ENCODE measurements at regions not wholly inside any gene's neighbourhood (a gene's known extent, or its start where the extent isn't known, plus 50 kb on each side); places are given as distances from the start of the nearest gene placed in this dataset.

DNA sequence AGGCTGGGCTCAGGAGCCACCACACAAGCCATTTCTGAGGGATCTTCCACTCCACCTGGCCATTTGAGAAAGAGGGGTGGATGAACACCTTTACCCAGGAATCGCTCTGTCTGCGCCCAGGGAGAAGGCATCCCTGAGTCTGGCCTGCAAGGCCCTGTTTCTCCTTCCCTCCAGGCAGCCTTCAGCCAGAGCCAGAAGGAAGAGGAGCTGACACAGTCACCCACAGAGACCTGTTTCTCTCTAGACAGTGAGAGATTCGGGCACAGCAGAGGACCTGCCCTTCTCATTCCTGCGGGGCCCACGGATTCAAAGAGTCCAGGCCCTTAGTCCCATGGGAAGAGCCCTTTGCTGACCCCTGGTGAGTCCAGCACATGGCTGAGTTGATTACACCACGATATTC is 127.5 kb upstream of the TNS3 start:
- H3K4me1 ChIP-seq, result no peaks in the 10 kb centered on the region
- no peak for DNase-seq
- H3K4me3 ChIP-seq (ENCODE audit: low read depth, low read length), result no peak overlapping the region
- Mint-ChIP-seq H3K4me1 (ENCODE audit: low read depth, unreplicated experiment) (no peaks in the 10 kb centered on the region), H3K36me3 (ENCODE audit: insufficient read depth, unreplicated experiment) (no peaks in the 10 kb centered on the region), H3K4me3 (ENCODE audit: unreplicated experiment) (no peak overlapping the region), H3K27me3 (ENCODE audit: insufficient read depth, unreplicated experiment) (no peaks in the 10 kb centered on the region), H3K9me3 (ENCODE audit: unreplicated experiment) (no peaks in the 10 kb centered on the region), H3K27ac (ENCODE audit: unreplicated experiment) (no peak overlapping the region)
- no peaks in the 10 kb centered on the region for H3K36me3 ChIP-seq (ENCODE audit: control insufficient read depth, insufficient read depth, low read length)
- CTCF ChIA-PET, result no interaction called here
- no peaks in the 10 kb centered on the region for H3K9me3 ChIP-seq
- intact Hi-C loops (cut with micrococcal nuclease; ENCODE audit: unreplicated experiment), result no loop called here
- POLR2A ChIA-PET, result no interaction called here
- H3K27me3 ChIP-seq (replicated peaks; ENCODE audit: control insufficient read depth, insufficient read depth, low read length), result no peaks in the 10 kb centered on the region
- TF ChIP-seq, protein P1, sequence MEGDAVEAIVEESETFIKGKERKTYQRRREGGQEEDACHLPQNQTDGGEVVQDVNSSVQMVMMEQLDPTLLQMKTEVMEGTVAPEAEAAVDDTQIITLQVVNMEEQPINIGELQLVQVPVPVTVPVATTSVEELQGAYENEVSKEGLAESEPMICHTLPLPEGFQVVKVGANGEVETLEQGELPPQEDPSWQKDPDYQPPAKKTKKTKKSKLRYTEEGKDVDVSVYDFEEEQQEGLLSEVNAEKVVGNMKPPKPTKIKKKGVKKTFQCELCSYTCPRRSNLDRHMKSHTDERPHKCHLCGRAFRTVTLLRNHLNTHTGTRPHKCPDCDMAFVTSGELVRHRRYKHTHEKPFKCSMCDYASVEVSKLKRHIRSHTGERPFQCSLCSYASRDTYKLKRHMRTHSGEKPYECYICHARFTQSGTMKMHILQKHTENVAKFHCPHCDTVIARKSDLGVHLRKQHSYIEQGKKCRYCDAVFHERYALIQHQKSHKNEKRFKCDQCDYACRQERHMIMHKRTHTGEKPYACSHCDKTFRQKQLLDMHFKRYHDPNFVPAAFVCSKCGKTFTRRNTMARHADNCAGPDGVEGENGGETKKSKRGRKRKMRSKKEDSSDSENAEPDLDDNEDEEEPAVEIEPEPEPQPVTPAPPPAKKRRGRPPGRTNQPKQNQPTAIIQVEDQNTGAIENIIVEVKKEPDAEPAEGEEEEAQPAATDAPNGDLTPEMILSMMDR (IDR thresholded peaks at IDR 0.05; ENCODE audit: insufficient read depth in 1 of 2, low read depth in 1 of 2, low read length in 1 of 2, severe bottlenecking in 1 of 2, unreplicated experiment in 1 of 2), result no peak
- no TSS peak for BruUV-seq (replicated peaks)

DNA sequence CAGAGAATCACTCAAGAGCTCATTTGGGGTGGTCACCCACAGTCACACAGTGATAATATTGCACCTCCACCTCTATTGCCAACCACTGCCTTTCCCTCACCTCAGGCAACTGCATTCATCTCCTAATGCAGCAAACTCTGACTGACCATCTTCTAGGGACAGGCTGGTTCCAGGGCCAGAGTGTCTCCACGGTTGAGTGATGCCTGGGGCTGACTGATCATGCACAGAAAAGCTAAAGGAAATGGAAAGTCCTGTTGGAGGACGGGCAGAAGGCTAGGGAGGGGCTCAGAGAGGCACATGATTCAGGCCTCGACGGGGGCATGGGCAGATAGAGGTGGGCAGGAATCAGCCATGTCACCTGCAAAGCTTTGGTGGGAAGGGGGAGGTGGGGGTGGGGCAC is 127.1 kb upstream of the TNS3 start:
- no peaks in the 10 kb centered on the region for H3K36me3 ChIP-seq (ENCODE audit: control insufficient read depth, insufficient read depth, low read length)
- BruUV-seq (replicated peaks), result no TSS peak
- Mint-ChIP-seq H3K27me3 (ENCODE audit: insufficient read depth, unreplicated experiment) (no peaks in the 10 kb centered on the region), H3K4me1 (ENCODE audit: low read depth, unreplicated experiment) (no peaks in the 10 kb centered on the region), H3K36me3 (ENCODE audit: insufficient read depth, unreplicated experiment) (no peaks in the 10 kb centered on the region), H3K4me3 (ENCODE audit: unreplicated experiment) (no peak overlapping the region), H3K9me3 (ENCODE audit: unreplicated experiment) (no peaks in the 10 kb centered on the region), H3K27ac (ENCODE audit: unreplicated experiment) (no peak overlapping the region)
- CTCF ChIA-PET, result no interaction called here
- intact Hi-C loops (cut with micrococcal nuclease; ENCODE audit: unreplicated experiment), result no loop called here
- DNase-seq, result no peak
- no peaks in the 10 kb centered on the region for H3K27me3 ChIP-seq (replicated peaks; ENCODE audit: control insufficient read depth, insufficient read depth, low read length)
- TF ChIP-seq, protein P1 (IDR thresholded peaks at IDR 0.05; ENCODE audit: insufficient read depth in 1 of 2, low read depth in 1 of 2, low read length in 1 of 2, severe bottlenecking in 1 of 2, unreplicated experiment in 1 of 2), result no peak
- H3K4me1 ChIP-seq, result no peaks in the 10 kb centered on the region
- POLR2A ChIA-PET, result no interaction called here
- H3K9me3 ChIP-seq, result no peaks in the 10 kb centered on the region
- H3K4me3 ChIP-seq (ENCODE audit: low read depth, low read length), result no peak overlapping the region

DNA sequence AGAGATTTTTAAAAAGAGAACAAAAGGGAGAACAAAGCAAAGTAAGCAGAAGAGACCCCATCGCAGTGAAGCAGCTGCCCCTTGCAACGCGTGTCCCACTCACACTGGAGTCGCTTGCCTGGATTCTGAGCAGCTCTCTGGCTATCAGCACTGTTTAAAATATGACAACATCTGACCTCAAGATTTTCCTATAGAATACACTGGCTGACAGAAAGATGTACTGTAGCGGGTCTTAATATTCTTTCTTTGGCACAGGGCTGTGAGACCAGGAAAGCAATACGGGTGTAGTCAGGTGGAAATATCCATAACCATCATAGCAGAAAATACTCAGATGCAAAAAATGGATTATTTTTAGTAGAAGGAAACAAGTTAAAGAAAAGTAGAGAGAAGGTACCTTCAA is 125.7 kb upstream of the TNS3 start:
- no peaks in the 10 kb centered on the region for H3K27me3 ChIP-seq (replicated peaks; ENCODE audit: control insufficient read depth, insufficient read depth, low read length)
- ChIA-PET CTCF (no interaction called here), POLR2A (no interaction called here)
- intact Hi-C loops (cut with micrococcal nuclease; ENCODE audit: unreplicated experiment), result no loop called here
- TF ChIP-seq, protein P1 (IDR thresholded peaks at IDR 0.05; ENCODE audit: insufficient read depth in 1 of 2, low read depth in 1 of 2, low read length in 1 of 2, severe bottlenecking in 1 of 2, unreplicated experiment in 1 of 2), result no peak
- no peaks in the 10 kb centered on the region for H3K4me1 ChIP-seq
- no peak for DNase-seq
- Mint-ChIP-seq H3K27ac (ENCODE audit: unreplicated experiment) (no peak overlapping the region), H3K36me3 (ENCODE audit: insufficient read depth, unreplicated experiment) (no peaks in the 10 kb centered on the region), H3K4me1 (ENCODE audit: low read depth, unreplicated experiment) (no peaks in the 10 kb centered on the region), H3K27me3 (ENCODE audit: insufficient read depth, unreplicated experiment) (no peaks in the 10 kb centered on the region), H3K4me3 (ENCODE audit: unreplicated experiment) (no peak overlapping the region), H3K9me3 (ENCODE audit: unreplicated experiment) (no peaks in the 10 kb centered on the region)
- no peaks in the 10 kb centered on the region for H3K36me3 ChIP-seq (ENCODE audit: control insufficient read depth, insufficient read depth, low read length)
- H3K9me3 ChIP-seq, result no peaks in the 10 kb centered on the region
- no TSS peak for BruUV-seq (replicated peaks)
- no peak overlapping the region for H3K4me3 ChIP-seq (ENCODE audit: low read depth, low read length)
